HG03457 (cell line): ENCODE measurements at regions not wholly inside any gene's neighbourhood (a gene's known extent, or its start where the extent isn't known, plus 50 kb on each side); places are given as distances from the start of the nearest gene placed in this dataset.

Source experiments
- ATAC-seq: cut with Tn5 transposase; IDR thresholded peaks from one replicate; pipeline ENCODE4 v1.9.1; 2021; ENCODE audit warnings: moderate number of reproducible peaks; ENCODE audit not compliant: unreplicated experiment

DNA sequence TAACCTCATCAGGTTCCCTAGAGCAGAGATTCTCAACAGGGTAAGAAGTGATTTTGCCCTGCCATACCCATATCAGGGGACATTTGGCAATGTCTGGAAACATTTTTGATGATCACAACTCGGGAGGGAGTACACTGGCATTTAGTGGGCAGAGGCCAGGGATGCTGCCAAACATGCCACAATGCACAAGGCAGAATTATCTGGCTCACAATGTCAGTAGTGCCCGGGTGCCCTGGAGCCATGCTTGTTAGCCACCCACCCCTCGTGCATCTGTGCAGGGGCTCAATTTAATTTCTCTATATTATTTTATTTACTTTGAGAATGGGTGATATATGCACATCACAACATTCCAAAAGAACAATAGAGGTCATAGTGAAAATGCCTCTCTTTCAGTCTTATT is 82.0 kb upstream of the DHX15 start:
- no peak for ATAC-seq

GRCh38 chr4:24666816-24667477 is 82.6 kb upstream of the DHX15 start:
- no peak for ATAC-seq

DNA sequence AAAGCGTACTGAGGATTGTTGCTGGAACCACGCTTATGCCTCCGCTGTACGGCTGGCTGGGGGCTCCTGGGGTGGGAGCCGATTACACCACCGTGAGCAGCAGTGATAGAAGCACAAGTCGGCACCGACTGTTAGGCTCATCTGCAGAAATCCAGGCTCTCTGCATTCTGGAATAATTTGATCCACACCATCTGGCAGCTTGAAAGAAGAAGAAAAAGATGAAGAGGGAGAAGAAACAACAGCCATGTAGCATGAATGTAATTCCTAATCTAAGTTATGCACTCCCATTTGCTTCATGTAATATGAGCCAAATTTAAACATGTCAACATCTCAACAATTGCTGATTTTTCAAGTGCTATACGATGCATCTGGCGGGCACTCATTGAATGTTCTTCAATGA is 84.6 kb upstream of the DHX15 start:
- ATAC-seq = no peak

DNA sequence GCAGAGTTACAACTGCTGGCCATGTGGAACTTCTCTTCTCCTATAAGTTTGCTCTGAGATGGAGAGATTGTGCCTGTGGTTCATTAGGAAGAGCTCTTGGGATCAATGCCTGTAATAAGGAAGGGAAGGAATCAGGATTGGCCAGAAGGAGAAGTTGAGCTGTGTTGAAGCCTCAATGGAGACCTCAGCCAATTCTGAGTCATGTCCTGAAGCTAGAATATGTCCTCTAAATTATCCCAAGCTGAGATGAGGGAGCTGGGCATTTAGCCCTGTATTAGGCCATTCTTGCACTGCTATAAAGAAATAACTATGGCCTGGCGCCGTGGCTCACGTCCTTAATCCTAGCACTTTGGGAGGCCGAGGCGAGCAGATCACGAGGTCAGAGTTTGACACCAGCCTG is 85.4 kb upstream of the DHX15 start:
- ATAC-seq = no peak

DNA sequence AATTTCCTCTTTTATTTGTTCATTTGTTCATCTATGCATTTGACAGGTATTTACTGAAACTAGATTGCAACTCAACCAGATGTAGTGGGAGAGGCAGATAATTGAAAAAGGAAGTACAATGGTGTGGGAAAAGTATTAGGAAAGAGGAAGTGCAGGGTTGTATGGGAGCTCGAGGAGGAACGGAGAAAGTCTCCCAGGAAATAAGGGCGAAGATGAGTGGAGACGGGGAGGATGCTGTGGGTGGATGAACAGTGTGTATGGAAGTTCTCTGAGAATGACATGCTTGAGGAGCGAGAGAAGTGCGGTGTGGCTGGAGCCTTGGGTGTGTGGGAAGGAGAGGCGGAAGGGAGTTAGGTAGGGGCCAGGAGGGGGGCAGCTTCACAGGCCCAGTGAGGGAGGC is 87.5 kb upstream of the DHX15 start:
- ATAC-seq = no peak

GRCh38 chr4:24672880-24673279 is 88.5 kb upstream of the DHX15 start:
- no peak for ATAC-seq

GRCh38 chr4:24674279-24674678 is 89.9 kb upstream of the DHX15 start:
- no peak for ATAC-seq

GRCh38 chr4:24675721-24676389 is 91.5 kb upstream of the DHX15 start:
- no peak for ATAC-seq

DNA sequence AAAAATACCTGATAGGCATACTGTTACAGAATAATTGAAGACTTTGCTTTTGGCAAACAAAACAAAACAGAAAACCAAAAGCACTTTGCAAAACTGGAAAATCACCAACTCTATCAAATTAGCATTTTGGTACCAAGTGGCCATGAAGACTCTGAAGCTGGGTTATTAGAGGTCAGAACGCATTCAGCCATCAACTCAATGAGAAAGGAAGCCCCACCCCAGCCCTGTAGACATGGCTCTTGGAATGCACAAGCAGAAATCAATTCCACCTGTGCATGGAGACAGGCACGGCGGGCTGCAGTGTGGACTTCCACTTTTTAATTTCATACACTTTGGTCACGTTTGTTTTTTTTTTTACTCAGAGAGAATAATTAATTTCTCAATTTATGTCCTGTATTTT is 93.6 kb upstream of the DHX15 start:
- no peak for ATAC-seq

- ATAC-seq = no peak
Observed at GRCh38 chr4:24680746-24681448, 96.5 kb upstream of the DHX15 start.

DNA sequence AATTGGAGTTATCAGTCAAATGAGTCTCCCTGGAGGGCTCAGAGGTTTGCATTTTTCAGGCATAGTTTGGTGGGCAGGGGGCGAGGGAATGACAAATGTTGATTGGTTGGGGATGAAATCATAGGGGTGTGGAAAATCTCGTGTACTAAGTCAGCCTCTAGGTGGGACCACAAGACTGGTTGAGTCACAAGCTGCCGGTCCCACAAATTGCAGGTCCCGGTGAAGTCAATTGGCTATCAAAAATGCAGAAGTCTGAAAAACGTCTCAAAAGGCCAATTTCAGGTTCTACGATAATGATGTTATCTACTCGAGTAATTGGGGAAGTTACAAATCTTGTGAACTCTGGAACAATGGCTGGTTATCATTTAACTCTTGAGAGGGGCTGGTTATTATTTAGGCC is 98.8 kb upstream of the DHX15 start:
- ATAC-seq = no peak

GRCh38 chr4:24686866-24687692 is 102.7 kb upstream of the DHX15 start:
- no peak for ATAC-seq

- ATAC-seq = no peak
Observed at GRCh38 chr4:24688453-24688852, 104.1 kb upstream of the DHX15 start.

GRCh38 chr4:24689212-24689611 is 104.9 kb upstream of the DHX15 start:
- no peak for ATAC-seq

GRCh38 chr4:24690436-24690835 is 104.9 kb upstream of the SOD3 start:
- ATAC-seq = no peak

DNA sequence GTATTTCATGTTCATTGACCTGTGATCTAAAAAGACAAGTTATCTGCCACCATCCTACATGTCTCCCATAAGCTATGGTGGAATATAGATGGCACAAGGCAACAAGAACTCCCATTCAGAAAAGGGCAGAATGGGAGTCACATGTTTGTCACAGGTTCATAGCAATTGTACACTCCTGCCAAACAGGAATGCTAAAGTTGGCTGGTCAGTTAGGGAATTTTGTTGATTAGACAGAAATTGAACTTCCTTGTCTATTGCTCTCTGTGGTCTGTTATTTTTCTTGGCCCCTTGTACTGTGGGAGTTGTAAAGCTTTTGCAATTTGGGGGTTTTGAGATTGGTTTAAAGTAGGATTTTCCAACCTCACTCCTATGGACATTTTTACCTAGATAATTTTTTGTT is 101.7 kb upstream of the SOD3 start:
- ATAC-seq = no peak

DNA sequence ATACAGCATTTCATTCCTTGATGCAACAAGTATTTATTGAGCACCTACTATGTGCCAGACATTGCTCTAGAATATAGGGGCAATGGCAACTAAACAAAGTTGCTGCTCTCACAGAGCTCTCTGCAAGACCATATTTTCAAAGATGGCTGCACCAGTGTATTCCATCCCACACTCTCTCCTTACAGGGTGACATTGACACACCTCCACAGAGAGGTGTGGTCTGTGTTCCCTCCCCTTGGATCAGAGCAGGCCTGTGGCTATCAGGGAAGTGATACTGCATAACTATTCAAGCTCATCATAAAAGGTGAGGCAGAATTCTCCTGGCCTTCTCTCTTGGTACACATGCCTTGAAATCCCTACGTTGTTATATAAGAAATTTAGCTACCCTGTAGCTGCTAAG is 95.3 kb upstream of the SOD3 start:
- ATAC-seq = no peak

DNA sequence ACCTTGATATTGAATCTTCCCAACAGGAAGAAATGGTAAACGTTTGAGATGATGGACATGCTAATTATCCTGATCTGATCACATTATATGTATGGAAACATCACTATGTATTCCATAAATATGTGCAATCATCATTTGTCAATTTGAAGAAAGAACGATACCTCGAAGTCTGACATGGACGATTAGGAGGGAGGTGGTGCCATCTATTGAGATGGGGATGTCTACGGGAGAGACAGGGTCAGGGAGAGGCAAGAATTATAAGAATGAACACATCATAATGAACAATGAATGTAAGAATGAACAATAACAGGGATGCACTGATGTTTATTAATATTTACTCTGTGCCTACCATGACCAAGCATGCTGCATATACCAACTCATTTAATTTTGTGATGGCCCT is 93.7 kb upstream of the SOD3 start:
- ATAC-seq = no peak

GRCh38 chr4:24702281-24702680 is 93.1 kb upstream of the SOD3 start:
- no peak for ATAC-seq

DNA sequence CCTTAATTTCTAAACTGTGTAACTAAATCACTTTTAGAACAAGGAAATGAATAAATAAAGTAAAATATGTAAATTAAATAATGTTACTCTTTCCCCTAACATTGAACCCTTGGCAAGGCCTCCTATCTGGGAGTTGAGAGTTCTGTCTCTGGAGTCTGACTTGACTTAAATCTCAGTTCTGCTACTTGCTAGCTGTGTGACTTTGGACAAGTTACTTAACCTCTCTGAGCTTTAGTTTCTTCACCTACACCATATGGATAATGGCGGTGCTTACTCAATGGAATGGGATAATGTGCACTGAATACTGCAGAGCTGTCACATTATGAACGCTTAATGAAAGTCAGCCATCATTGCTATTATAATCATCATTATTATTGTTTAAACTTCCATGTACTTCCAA is 92.1 kb upstream of the SOD3 start:
- ATAC-seq = no peak

DNA sequence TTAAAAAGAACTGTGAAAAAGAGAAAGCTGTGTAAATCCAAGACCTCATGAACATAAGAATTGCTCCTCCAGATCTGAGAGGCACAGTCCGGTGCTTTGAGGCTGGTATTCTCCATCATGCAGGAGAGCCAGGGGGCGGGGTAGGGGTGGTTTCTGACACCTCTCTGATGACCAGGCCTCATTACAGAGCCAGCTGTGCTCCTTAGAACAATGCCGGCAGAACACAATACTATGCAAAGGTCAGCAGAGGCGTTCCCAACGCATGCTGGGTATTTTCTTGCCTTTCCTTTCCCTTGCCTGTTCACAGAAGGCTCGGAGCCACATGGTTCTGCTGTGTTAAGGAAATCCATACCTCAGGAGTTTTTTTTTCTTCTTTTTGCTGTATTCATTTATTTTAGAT is 91.2 kb upstream of the SOD3 start:
- no peak for ATAC-seq
